ENCODE measurements at regions not wholly inside any gene's neighbourhood (a gene's known extent, or its start where the extent isn't known, plus 50 kb on each side); places are given as distances from the start of the nearest gene placed in this dataset.

- TF ChIP-seq CTCF (IDR thresholded peaks at IDR 0.05 in 2 of 3, conservative IDR thresholded peaks at IDR 0.05 in 1 of 3; ENCODE audit: borderline replicate concordance in 1 of 3, insufficient read depth in 1 of 3, low read depth in 2 of 3, low read length in 2 of 3) (no peak), ZBTB33 (IDR thresholded peaks at IDR 0.05; ENCODE audit: extremely low read depth, insufficient replicate concordance, low read length) (no peak)
Measured at GRCh38 chr5:67360047-67360446, 163.4 kb upstream of the CD180 start.
